ENCODE measurements at regions not wholly inside any gene's neighbourhood (a gene's known extent, or its start where the extent isn't known, plus 50 kb on each side); places are given as distances from the start of the nearest gene placed in this dataset.

- no peak for DNase-seq (ENCODE audit: low read depth)
- no peak overlapping the region for H3K4me3 ChIP-seq (ENCODE audit: low read depth, low read length)
- no peak for TF ChIP-seq CTCF (IDR thresholded peaks at IDR 0.05; ENCODE audit: insufficient read depth, low read length)
Observed at GRCh38 chr1:56200442-56200841, 378.9 kb downstream of the PLPP3 start.

GRCh38 chr1:56199956-56200355, 379.4 kb downstream of the PLPP3 start:
- TF ChIP-seq CTCF (IDR thresholded peaks at IDR 0.05; ENCODE audit: insufficient read depth, low read length): no peak
- no peak for DNase-seq (ENCODE audit: low read depth)
- H3K4me3 ChIP-seq (ENCODE audit: low read depth, low read length): no peak overlapping the region

GRCh38 chr1:56199061-56199460, 380.3 kb downstream of the PLPP3 start:
- H3K4me3 ChIP-seq (ENCODE audit: low read depth, low read length): no peak overlapping the region
- DNase-seq (ENCODE audit: low read depth): no peak
- TF ChIP-seq CTCF (IDR thresholded peaks at IDR 0.05; ENCODE audit: insufficient read depth, low read length): no peak

GRCh38 chr1:56197946-56198345, 381.4 kb downstream of the PLPP3 start:
- no peak for TF ChIP-seq CTCF (IDR thresholded peaks at IDR 0.05; ENCODE audit: insufficient read depth, low read length)
- no peak for DNase-seq (ENCODE audit: low read depth)
- no peak overlapping the region for H3K4me3 ChIP-seq (ENCODE audit: low read depth, low read length)

- H3K4me3 ChIP-seq (ENCODE audit: low read depth, low read length): no peak overlapping the region
- DNase-seq (ENCODE audit: low read depth): no peak
- no peak for TF ChIP-seq CTCF (IDR thresholded peaks at IDR 0.05; ENCODE audit: insufficient read depth, low read length)
Observed at GRCh38 chr1:56196839-56197238, 382.5 kb downstream of the PLPP3 start.

- peak; percentile 90 for DNase-seq (ENCODE audit: low read depth)
- H3K4me3 ChIP-seq (ENCODE audit: low read depth, low read length): no peak overlapping the region
Observed at GRCh38 chr1:56194701-56195300, 384.6 kb downstream of the PLPP3 start.

More at GRCh38 chr1:56194701-56195300, 384.6 kb downstream of the PLPP3 start:
- no peak for TF ChIP-seq CTCF (IDR thresholded peaks at IDR 0.05; ENCODE audit: insufficient read depth, low read length)
